ENCODE measurements at regions not wholly inside any gene's neighbourhood (a gene's known extent, or its start where the extent isn't known, plus 50 kb on each side); places are given as distances from the start of the nearest gene placed in this dataset.

DNA sequence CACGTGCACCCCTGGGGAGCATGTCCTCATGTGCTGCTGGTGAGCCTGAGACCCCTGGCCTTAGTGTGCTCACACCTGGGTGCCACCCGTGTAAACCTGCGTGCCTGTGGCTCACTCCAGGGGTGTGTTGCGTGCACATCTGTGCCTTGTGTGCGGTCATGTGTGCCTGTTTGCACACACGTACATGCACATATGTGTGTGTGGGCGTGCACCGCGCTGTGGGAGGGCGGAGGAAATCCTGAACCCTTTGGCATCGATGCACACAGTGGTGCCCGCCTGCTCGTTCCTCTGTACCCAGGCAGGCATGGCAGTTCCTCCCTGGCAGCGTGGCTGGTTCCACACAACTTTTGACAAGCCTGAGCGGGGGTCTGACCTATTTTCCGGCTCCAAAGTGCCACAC, 1181.9 kb downstream of the BRD1 start:
- no peaks in the 10 kb centered on the region for H3K27me3 ChIP-seq (ENCODE audit: control insufficient read depth, low read length)
- H4K20me1 ChIP-seq (ENCODE audit: control insufficient read depth, insufficient read depth, low read depth, low read length), result no peaks in the 10 kb centered on the region
- no peaks in the 10 kb centered on the region for H3K79me2 ChIP-seq (ENCODE audit: control insufficient read depth, low read length)
- no peak overlapping the region for H3K27ac ChIP-seq (ENCODE audit: low read depth, low read length)
- H3K9me3 ChIP-seq (ENCODE audit: control insufficient read depth, insufficient read depth, low read length), result no peaks in the 10 kb centered on the region
- H3K9me2 ChIP-seq (replicated peaks; ENCODE audit: control insufficient read depth, low read length), result no peaks in the 10 kb centered on the region
- H3K4me2 ChIP-seq (ENCODE audit: low read length), result no peak overlapping the region
- no peak overlapping the region for H3K4me3 ChIP-seq (ENCODE audit: low read length)
- no peaks in the 10 kb centered on the region for H3K36me3 ChIP-seq (ENCODE audit: control insufficient read depth, low read length)
- H3F3A ChIP-seq (ENCODE audit: control insufficient read depth, insufficient read depth), result no peaks in the 10 kb centered on the region
- TF ChIP-seq, protein P1, sequence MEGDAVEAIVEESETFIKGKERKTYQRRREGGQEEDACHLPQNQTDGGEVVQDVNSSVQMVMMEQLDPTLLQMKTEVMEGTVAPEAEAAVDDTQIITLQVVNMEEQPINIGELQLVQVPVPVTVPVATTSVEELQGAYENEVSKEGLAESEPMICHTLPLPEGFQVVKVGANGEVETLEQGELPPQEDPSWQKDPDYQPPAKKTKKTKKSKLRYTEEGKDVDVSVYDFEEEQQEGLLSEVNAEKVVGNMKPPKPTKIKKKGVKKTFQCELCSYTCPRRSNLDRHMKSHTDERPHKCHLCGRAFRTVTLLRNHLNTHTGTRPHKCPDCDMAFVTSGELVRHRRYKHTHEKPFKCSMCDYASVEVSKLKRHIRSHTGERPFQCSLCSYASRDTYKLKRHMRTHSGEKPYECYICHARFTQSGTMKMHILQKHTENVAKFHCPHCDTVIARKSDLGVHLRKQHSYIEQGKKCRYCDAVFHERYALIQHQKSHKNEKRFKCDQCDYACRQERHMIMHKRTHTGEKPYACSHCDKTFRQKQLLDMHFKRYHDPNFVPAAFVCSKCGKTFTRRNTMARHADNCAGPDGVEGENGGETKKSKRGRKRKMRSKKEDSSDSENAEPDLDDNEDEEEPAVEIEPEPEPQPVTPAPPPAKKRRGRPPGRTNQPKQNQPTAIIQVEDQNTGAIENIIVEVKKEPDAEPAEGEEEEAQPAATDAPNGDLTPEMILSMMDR (IDR thresholded peaks at IDR 0.05; ENCODE audit: low read depth, low read length, poor library complexity, severe bottlenecking), result no peak
- no peak for TF ChIP-seq EZH2phosphoT487 (IDR thresholded peaks at IDR 0.05; ENCODE audit: borderline replicate concordance, low read length)
- H3K4me1 ChIP-seq (ENCODE audit: control insufficient read depth, low read length), result no peaks in the 10 kb centered on the region

DNA sequence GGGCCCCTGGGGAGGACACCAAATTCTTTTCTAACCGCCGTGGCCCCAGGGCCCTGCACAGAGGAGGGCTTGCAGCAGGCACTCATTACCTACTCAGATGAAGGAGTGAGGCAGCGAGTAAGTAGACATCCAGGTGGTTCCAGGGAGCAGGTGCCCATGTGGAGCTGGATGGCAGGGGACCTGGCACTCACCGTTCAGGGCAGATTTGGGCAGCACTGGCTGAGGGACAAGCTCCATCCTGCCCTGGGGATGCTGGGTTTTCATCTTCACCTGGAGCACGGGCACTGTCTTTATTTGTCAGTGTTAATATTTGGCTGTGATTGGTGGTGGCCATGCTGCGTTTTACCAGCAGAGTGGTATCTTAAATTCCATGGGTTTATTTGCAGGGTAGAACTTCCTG, 1182.7 kb downstream of the BRD1 start:
- Histone ChIP-seq H3K27ac (ENCODE audit: low read depth, low read length) (no peak overlapping the region), H3K4me2 (ENCODE audit: low read length) (no peak overlapping the region), H3K4me3 (ENCODE audit: low read length) (no peak overlapping the region), H3K79me2 (ENCODE audit: control insufficient read depth, low read length) (no peaks in the 10 kb centered on the region), H3F3A (ENCODE audit: control insufficient read depth, insufficient read depth) (no peaks in the 10 kb centered on the region), H3K9me3 (ENCODE audit: control insufficient read depth, insufficient read depth, low read length) (no peaks in the 10 kb centered on the region), H3K9me2 (replicated peaks; ENCODE audit: control insufficient read depth, low read length) (no peaks in the 10 kb centered on the region), H3K4me1 (ENCODE audit: control insufficient read depth, low read length) (no peaks in the 10 kb centered on the region), H3K27me3 (ENCODE audit: control insufficient read depth, low read length) (no peaks in the 10 kb centered on the region), H4K20me1 (ENCODE audit: control insufficient read depth, insufficient read depth, low read depth, low read length) (no peaks in the 10 kb centered on the region), H3K36me3 (ENCODE audit: control insufficient read depth, low read length) (no peaks in the 10 kb centered on the region)
- no peak for TF ChIP-seq EZH2phosphoT487 (IDR thresholded peaks at IDR 0.05; ENCODE audit: borderline replicate concordance, low read length)
- TF ChIP-seq, protein P1 (IDR thresholded peaks at IDR 0.05; ENCODE audit: low read depth, low read length, poor library complexity, severe bottlenecking), result no peak

DNA sequence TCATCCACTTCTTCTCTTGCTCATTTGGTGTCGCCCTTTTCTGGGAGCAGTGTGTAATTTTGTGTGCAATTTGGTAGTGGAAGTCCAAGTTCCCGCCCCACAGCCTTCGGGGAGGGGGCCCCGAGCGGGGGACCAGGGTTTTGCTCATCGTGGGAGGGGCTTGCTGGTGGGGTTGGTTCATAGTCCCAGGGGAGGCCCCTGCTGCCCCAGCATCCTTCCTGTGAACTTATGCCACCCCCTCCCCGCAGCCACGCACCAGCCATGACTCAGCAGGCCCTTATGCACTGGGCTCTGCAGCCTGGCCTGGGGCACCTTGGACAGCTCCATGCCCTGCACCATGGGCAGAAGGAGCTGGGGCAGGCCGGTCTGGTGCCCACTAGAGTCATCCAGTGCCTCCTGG, 1183.6 kb downstream of the BRD1 start:
- Histone ChIP-seq H3K9me2 (replicated peaks; ENCODE audit: control insufficient read depth, low read length) (no peaks in the 10 kb centered on the region), H3K4me2 (ENCODE audit: low read length) (no peak overlapping the region), H3F3A (ENCODE audit: control insufficient read depth, insufficient read depth) (no peaks in the 10 kb centered on the region), H4K20me1 (ENCODE audit: control insufficient read depth, insufficient read depth, low read depth, low read length) (no peaks in the 10 kb centered on the region), H3K4me1 (ENCODE audit: control insufficient read depth, low read length) (no peaks in the 10 kb centered on the region), H3K27ac (ENCODE audit: low read depth, low read length) (no peak overlapping the region), H3K4me3 (ENCODE audit: low read length) (no peak overlapping the region), H3K27me3 (ENCODE audit: control insufficient read depth, low read length) (no peaks in the 10 kb centered on the region), H3K79me2 (ENCODE audit: control insufficient read depth, low read length) (no peaks in the 10 kb centered on the region), H3K36me3 (ENCODE audit: control insufficient read depth, low read length) (no peaks in the 10 kb centered on the region), H3K9me3 (ENCODE audit: control insufficient read depth, insufficient read depth, low read length) (no peaks in the 10 kb centered on the region)
- TF ChIP-seq EZH2phosphoT487 (IDR thresholded peaks at IDR 0.05; ENCODE audit: borderline replicate concordance, low read length), result no peak
- TF ChIP-seq, protein P1 (IDR thresholded peaks at IDR 0.05; ENCODE audit: low read depth, low read length, poor library complexity, severe bottlenecking), result no peak
